Mesenteric fat pad (tissue), 1 donor: ENCODE measurements at regions not wholly inside any gene's neighbourhood (a gene's known extent, or its start where the extent isn't known, plus 50 kb on each side); places are given as distances from the start of the nearest gene placed in this dataset.

Experiments
- DNase-seq: peaks from one replicate; pipeline ENCODE4 v3.0.0-alpha.2; 2020; ENCODE audit warnings: low spot score
- donor health status: DM: yes; HTN: yes; CAD: no.

DNA sequence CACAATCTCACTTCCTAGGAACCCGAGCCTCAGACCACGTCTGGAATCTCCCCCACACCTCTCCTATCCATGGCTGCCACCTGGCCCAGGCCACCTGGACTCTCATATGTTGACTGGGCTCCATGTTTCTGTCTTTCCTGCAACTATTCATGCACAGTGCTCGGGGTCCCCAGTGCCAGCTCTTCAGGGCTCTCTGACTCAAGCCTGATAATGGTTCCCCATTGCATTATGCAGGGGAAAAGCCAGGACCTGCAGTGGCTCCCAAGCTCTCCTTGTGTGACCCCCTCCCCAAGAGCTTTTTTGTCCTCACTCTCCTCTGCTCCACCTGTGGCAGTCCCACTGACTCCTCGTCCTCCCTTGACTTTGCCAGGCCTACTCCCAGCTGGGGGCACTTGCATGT is 417.6 kb downstream of the NPHP4 start:
- DNase-seq, result peak; percentile 55

DNA sequence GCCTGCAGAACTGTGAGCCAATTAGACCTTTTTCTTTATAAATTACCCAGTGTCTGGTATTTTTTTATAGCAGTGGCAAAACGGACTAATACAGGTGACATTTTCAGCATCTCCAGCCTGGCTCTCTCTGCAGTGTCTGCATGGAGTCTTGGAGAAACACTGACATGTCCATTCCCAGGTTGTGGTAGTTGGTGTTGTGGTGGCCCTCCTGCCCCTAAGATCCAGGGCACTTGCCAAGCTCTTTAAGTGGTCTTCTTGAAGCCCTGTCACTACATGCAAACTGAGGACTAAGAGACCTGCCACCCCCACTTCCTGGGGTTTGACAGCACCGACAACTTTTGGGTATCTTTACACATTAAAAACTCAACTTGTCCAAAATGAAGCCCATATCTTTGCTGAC is 419.4 kb downstream of the NPHP4 start:
- DNase-seq, result peak; percentile 57

DNA sequence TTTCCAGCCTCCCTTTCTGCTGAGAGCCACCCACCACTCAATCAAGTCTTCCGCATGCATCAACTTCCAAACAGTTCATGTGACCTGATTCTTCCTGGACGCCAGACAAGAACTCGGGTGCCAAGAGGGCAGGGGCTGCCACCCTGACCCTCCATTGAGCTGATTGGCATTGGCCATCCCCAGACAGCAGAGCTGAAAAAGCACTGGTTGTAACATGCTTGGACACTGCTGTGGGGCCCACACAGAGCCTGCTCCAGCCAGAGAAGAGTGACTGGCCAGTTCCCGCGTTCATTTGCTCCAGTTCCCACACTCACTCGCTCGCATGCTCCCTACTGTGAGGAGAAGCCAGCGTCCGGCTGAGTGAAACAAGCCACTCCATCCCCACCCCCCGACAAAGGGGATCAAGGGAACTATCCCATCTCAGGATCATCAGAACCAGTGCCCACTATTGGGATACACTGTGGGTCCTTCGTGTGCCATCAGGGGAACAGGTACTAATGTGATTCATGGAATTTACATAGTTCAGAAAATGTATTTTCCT is 420.3 kb downstream of the NPHP4 start:
- DNase-seq, result peak; percentile 83

DNA sequence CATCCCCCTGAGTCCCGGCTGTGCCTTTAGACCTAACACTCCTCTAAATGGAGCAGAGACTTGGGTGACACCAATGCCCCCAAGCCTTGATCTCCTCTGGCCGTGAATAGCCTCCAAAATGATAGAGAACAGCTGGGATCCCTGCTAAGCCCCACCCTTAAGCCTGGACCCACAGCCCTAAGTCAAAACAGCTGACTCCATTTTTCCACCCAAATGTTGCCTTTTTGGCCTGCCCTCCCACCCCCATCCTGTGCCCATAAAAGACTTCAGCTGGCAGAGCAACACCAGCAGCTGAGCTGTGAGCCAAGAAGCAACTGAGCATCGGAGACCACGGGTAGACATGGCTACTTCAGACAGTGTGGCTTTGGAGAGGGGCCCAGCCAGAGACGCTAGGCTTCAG is 420.8 kb downstream of the NPHP4 start:
- peak; percentile 47 for DNase-seq

DNA sequence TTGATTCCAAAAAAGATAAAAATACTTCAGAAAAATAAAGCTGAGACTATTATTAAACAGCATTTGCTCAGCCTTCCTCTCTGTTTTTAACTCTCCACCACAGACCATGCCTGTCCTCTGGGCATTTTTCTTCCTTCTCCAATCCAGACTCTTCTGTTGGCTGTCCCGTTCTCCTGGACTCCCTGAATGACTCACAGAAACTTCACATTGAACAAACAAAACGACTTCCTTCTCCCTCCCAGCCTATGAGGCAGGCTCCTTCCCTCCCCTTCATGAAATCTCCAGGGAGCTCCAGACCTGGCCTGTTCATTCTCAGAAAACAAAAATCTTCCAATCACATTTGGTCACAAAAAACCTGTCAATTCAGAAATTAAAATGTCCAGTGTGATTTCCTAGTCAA is 421.3 kb downstream of the NPHP4 start:
- peak; percentile 1 for DNase-seq

DNA sequence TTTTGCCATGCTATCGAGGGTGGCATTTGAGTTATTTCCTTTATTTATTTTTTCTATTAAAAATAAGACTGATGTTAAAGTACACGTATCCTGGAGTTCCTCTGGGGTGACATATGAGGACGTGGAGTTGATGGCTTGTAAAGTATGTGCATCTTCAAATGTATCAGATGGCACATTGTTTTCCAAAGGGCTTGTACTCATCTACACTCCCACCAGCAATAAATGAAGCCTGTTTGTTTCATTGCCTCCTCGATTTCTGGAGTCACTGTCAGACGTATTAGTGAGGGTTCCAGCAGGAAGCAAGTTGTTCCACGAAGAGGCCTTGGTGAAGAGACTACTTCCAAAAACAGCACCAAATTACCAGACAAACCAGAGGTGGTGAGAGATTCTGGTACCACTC is 423.9 kb downstream of the NPHP4 start:
- no peak for DNase-seq

DNA sequence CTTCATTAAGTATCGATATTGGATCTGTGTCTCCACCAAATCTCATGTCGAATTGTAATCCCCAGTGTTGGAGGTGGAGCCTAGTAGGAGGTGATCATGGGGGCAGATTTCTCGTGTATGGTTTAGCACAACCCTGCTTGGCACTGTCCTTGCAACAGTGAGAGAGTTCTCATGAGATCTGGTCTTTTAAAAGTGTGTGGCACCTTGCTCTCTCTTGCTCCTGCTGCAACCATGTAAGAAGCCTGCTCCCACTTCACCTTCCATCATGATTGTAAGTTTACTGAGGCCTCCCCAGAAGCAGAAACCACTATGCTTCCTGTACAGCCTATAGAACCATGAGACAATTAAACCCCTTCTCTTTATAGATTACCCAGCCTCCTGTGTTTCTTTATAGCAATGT is 424.4 kb downstream of the NPHP4 start:
- peak; percentile 8 for DNase-seq

DNA sequence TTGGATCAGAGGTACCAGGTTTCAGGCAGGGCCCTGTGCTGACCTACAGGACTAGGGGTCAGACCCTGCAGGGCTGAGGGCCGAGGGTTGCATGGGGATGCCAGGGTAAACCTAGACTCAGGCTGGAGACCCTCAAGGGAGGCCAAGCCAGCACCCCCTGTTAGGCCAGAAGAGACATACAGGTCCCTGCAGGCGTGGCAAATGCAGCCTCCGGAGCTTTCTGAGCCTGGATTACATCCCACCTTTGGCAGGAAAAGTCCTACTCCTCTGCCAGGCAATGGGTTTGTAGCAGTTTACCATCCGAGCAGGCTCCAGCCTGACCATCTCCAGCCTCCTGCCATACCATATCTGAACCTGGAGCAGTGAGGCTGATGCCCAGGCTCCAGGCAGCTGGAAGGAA is 425.3 kb downstream of the NPHP4 start:
- DNase-seq, result peak; percentile 72

DNA sequence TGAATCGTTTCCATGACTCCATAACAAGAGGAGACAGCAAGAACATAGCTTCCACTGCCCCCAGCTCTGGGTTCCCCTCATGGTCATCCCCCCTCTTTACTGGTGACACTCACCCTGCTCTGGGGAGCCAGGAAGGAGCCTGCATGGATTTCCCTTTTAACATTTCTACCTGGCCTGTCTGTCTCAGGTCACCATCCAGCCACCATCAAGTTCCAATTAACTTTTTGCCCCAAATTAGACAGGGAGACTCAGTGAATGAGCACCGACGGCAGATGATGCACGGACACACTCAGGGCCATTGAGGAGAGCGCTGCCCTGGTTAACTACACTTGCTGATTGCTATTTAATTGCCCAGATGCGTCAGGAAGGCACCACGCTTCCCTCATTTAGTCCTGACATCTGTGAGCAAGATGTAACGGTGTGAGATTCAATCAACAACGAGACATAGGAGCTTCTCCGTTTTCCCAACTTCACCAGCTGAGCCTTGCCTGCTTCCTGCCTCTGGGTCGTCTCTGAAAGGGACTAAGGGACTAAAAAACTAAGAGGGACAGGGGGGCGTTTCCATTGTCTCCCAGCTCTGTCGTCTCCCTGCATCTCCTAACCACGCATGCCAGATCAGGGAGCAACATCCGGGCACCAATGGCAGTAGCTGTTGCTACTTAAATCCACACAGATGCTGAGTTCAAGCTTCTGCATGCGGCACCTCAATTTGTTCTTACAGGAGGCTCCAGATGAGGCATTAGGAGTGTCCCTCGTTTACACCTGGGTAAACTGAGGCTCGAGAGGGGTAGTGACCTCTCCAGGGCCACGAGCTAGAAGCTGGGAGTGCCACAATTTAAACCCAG is 426.7 kb downstream of the NPHP4 start:
- peak; percentile 51 for DNase-seq

DNA sequence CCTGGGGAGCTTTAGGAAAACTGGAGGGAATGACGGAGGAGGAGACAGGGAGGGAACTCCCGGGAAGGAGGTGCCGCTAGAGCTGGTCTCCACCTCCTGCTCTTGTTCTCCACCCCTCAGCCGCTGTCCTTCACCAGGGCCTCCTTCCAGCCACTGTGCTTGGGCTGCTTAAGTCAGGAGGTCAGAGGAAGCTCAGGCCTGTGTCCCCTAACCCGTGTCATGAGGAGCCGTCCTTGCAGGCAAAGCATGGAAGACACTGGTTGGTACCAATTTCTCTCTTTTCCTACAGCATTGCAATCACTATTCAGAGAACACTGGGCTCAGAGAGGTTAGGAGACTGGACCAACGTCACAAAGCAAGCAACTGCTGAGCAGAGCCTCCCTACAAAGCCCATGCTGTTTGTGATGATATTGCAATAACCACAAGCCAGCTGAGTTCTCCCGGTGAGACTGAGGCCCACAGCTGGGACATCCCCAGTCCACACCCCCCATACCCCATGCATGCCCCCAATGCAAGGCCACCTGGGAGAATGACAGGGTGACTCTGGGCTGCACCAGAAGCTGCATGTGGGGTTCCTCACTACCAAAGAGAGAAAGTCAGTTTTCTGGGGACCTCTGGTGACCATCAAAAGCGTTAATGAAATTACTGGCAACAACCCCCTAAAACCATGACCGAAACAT is 427.5 kb downstream of the NPHP4 start:
- DNase-seq, result peak; percentile 62

DNA sequence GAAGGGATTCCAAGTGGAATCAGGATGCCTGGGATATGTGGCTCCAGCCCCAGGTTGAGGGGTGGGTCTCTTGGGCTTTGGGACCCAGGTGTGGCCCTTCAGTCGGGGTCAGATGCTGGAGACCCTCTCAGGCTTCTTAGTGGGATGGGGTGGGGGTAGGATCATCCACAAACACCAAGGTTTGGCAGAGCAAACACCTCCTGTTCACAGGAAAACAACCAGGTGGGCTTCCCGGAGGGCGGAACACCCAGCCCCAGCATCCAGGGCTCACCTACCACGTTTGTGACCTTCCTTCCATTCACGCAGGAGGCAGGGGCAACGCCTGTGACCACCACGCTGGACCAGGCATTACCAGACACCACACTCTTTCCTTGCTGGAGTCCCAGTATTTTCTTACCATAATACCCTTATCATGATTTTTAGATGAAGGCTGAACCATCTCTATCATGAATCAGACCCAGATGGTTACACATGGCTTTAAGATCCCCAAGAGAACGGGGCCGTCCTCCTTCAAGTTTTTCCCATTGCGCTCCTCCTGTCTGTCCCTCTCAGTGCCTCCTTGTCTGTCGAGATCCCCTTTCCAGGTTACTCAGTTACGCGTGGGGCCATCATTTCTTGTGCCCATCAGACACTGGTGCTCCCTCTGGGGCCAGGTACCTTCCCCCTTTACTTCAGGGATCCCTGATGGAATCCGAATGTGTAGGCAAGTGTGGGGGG is 428.2 kb downstream of the NPHP4 start:
- DNase-seq, result no peak

DNA sequence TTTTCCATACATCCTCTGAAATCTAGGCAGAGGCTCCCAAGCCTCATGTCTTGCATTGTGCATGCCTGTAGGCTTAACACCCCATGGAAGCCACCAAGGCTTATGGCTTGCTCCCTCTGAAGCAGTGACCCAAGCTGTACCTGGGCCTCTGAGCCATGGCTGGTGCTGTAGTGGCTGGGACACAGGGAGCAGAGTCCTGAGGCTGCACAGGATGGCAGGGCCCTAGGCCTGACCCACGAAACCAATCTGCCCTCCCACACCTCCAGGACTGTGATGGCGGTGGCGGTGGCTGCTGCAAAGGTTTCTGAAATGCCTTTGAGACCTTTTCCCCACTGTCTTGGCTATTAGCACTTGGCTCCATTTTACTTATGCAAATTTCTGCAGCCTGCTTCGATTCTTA is 429.5 kb downstream of the NPHP4 start:
- no peak for DNase-seq

DNA sequence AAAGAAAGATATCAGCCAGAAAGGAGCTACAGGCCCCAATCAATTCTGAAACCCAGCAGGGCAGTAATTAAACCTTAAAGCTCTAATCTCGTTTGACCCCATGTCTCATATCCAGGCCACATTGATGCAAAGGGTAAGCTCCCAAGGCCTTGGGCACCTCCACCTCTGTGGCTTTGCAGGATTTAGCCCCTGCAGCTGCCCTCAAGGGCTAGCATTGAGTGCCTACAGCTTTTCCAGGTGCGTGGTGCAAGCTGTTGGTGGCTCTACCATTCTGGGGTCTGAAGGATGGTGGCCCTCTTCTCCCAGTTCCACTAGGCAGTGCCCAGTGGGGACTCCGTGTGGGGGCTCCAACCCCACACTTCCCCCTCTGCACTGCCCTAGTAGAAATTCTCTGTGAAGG is 429.9 kb downstream of the NPHP4 start:
- no peak for DNase-seq

DNA sequence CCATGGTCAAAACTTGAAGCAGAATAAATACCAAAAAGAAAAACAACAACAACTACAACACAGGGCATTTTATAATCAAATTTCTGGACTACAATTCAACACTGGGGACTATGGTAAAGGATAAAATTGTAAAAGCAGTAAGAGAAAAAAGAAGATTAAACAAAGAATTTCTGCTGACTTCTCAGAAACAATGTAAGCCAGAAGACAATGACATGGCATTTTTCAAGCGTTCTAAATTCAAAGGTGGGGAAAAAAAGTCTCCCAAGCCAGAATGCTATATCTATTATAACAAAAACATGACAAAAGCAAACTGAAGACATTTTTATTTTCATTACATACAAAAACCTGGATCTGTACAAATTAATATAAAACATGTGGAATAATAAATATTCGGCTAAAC is 433.1 kb downstream of the NPHP4 start:
- DNase-seq, result no peak

DNA sequence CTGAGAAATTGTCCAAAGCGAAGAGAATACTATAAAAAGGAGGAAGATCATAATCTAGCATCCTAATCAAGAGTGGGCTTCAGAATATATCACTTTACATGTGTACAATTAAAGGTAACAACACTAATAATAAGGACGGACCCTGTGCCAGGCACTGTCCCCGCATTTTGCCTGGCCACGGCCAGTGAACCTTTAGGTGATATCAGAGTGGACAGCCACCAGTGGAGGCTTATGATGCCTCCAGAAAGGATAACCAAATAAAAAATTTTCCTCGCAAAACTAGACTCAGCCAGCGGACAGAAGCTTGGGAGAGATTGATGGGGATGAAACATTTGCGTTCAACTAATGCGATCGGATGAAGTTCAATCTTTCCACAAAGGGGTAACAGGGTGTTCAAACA is 436.4 kb downstream of the NPHP4 start:
- no peak for DNase-seq

DNA sequence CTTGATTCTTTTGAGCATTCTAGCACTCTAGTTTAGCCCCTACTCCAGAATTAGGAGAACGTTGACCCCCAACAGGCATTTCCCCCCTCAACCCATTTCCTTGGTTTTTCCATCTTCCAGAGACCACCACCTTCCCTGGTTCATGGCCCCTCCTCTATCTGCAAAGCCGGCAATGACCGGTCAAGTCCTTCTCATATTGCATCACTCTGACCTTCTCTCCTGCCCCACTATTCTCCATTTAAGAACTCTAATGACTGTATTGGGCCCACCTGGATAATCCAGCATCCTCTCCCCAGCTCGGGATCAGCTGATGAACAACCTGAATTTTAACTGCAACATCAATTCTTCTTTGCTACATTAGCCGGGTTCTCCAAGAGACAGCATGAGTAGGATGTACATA is 437.4 kb downstream of the NPHP4 start:
- no peak for DNase-seq

DNA sequence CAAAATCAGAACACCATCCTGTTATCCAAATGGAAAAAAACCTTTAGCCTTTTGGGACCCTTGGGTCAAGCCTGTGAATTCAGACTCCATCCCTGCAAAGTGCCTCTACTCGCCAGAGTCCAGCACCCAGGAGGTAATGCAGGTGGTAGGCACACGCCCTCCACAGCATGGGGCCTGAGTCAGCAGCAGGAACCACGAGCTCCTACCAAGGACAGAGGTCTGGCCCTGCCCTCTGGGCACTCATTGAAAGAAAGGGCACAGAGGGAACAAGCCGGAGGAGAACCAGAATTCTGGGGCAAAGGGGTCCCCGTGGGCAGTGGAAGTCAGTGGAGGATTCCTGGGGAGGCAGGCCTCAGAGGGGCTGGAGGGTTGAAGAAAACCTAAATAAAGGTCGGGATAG is 438.1 kb downstream of the NPHP4 start:
- no peak for DNase-seq

DNA sequence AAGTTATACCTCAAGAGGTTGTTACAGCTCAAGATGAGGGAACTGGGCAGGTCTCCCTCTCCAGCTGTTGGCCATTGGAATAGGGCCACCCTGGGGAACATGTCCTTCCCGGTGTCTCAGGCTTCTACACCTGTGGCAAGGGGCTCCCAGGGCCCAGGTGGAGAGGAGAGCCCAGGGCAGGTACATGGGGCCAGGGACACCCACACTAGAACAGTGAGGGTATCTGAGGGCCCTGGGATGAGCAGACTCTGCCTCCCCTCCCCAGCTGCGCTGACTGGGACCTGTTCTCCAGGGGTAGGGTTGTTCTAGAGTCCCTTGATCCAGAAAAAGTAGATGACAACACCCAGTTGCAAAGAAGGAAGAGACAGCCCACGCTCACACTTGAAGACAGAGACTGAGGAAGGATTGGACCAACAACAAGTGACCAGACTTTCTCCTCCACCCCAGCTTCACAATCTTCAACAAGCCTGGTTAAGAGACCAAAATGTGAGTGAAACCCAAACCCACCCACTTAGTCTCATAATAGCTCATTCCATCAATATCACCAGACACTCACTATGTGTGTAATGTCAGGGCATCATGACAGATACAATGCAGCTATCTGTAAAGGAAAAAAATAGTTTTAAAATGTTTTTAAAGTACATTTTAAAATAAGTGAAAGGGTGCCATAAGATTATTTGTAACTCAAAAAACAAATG is 439.3 kb downstream of the NPHP4 start:
- DNase-seq, result no peak

DNA sequence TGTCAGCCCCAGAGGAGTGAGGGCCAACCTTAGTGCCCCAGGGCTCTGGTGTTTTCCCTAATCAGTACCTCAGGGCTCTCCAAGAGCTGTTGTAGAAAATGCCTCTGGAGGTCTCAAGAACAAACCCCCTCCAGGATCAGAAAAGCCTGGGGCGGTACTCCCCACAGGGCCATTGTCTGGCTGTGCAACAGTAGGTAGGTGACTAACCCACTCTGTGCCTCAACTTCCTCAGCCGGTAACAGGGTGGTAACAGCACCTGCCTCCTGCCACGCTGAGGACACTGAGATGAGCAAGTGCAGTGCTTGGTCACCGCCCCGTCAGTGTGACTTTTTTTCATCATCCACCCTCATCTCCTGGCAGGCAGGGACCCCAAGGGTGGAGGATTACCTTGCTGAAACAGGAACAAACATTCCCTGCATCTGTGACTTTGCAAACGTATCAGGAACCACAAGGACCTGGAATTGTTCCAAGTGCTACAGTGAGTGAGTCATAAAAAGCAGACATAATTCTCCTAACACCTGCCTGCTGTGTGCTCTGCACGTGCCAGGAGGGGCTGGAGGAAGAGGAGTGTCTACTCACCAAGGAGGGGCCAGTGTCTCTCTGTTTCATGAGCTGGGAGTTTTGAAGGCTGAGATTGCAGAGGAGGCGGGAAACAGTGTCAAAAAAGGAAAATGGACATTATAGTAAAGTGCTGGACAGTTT is 440.8 kb downstream of the NPHP4 start:
- DNase-seq, result no peak

DNA sequence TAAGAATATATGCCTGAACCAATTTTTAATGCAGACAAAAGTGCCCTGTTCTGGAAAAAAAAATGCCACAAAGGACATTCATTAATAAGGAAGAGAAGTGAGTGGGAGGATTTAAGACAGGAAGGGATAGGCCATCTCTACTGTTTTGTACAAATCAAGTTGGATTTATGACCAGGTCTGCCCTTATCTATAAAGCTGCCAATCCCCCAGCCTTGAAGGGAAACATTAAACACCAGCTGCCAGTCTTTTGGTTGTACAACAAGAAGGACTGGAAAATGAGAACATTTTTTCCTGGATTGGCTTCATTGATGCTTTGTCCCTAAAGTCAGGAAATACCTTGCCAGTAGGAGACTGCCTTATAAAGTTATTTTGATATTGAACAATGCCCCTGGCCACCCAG is 444.0 kb downstream of the NPHP4 start:
- DNase-seq, result no peak

DNA sequence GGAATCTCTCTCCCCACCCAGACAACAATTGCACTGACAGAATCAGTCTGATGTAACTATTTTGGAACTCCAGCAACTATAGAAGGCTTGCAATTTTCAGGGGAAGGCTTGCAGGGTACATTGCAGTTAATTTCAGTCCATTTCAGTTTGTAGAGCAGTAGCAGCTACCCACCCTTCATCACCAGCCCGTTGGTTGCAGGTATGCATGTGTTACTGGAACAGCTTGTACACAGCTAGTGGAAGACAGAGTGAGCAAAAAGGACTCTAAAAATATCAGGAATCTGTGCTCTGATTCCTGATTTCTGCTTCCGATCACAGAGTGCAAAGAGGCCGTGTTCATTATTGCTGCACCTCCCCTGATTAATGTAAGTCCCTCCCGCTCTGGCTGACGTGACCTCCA is 449.0 kb downstream of the NPHP4 start:
- no peak for DNase-seq
